Caki2 (cell line): ENCODE measurements at regions not wholly inside any gene's neighbourhood (a gene's known extent, or its start where the extent isn't known, plus 50 kb on each side); places are given as distances from the start of the nearest gene placed in this dataset.
A peak's percentile ranks its signal among the peaks of the same experiment; 100 is the strongest.

Experiments
- DNase-seq: peaks from one replicate; pipeline ENCODE4 v3.0.0-alpha.2; 2015; ENCODE audit warnings: low read depth
- in situ Hi-C: cut with HindIII; loops from 2 replicates; pipeline ENCODE4 v1.10.0; 2016; ENCODE audit warnings: low sequenced_read_pairs, low pct_unique_long_range_greater_than_20kb, mixed read lengths

- DNase-seq = no peak
- in situ Hi-C loops = no loop called here
These were observed 152.0 kb downstream of the ETS2 start for GRCh38 chr21:38957575-38958322.

GRCh38 chr21:38956856-38957571 is 151.3 kb downstream of the ETS2 start:
- no peak for DNase-seq
- in situ Hi-C loops = no loop called here

GRCh38 chr21:38956521-38956855 is 150.8 kb downstream of the ETS2 start:
- in situ Hi-C loops = no loop called here
- DNase-seq = no peak

- DNase-seq = no peak
- in situ Hi-C loops = no loop called here
These were observed 150.3 kb downstream of the ETS2 start for GRCh38 chr21:38956007-38956406.

- peak; percentile 53 for DNase-seq
- in situ Hi-C loops = no loop called here
These were observed 149.8 kb downstream of the ETS2 start for GRCh38 chr21:38955495-38955894.

- in situ Hi-C loops = no loop called here
- no peak for DNase-seq
These were observed 148.9 kb downstream of the ETS2 start for GRCh38 chr21:38954588-38955004.

GRCh38 chr21:38953516-38953915 is 147.8 kb downstream of the ETS2 start:
- in situ Hi-C loops = no loop called here
- DNase-seq = no peak

- no peak for DNase-seq
- in situ Hi-C loops = no loop called here
These were observed 147.2 kb downstream of the ETS2 start for GRCh38 chr21:38952890-38953289.

- in situ Hi-C loops = no loop called here
- peak; percentile 31 for DNase-seq
These were observed 145.5 kb downstream of the ETS2 start for GRCh38 chr21:38951095-38951730.

GRCh38 chr21:38950435-38951094 is 144.8 kb downstream of the ETS2 start:
- in situ Hi-C loops = no loop called here
- DNase-seq = peak; percentile 66

GRCh38 chr21:38949070-38949380 is 143.3 kb downstream of the ETS2 start:
- in situ Hi-C loops = no loop called here

GRCh38 chr21:38948377-38949069 is 142.8 kb downstream of the ETS2 start:
- DNase-seq = no peak
- in situ Hi-C loops = no loop called here

More at GRCh38 chr21:38949070-38949380, 143.3 kb downstream of the ETS2 start:
- no peak for DNase-seq

- in situ Hi-C loops = no loop called here
- peak; percentile 61 for DNase-seq
These were observed 140.0 kb downstream of the ETS2 start for GRCh38 chr21:38945545-38946245.

- in situ Hi-C loops = no loop called here
These were observed 139.2 kb downstream of the ETS2 start for GRCh38 chr21:38944903-38945302.

GRCh38 chr21:38944402-38944801 is 138.7 kb downstream of the ETS2 start:
- DNase-seq = no peak
- in situ Hi-C loops = no loop called here

More at GRCh38 chr21:38944903-38945302, 139.2 kb downstream of the ETS2 start:
- DNase-seq = no peak

GRCh38 chr21:38942748-38943211 is 137.1 kb downstream of the ETS2 start:
- DNase-seq = no peak
- in situ Hi-C loops = no loop called here

GRCh38 chr21:38938769-38939168 is 133.0 kb downstream of the ETS2 start:
- in situ Hi-C loops = no loop called here
- no peak for DNase-seq

- no peak for DNase-seq
- in situ Hi-C loops = no loop called here
These were observed 132.6 kb downstream of the ETS2 start for GRCh38 chr21:38938343-38938742.
